ENCODE measurements at regions not wholly inside any gene's neighbourhood (a gene's known extent, or its start where the extent isn't known, plus 50 kb on each side); places are given as distances from the start of the nearest gene placed in this dataset.

GRCh38 chr2:12211326-12212175 is 465.1 kb downstream of the LPIN1 start:
- no peak overlapping the region for H3K9ac ChIP-seq (replicated peaks; ENCODE audit: extremely low read depth, insufficient read depth, low read length)
- ChIA-PET CTCF (no interaction called here), POLR2A (no interaction called here)
- peaks cover 4% of the 10 kb centered on the region for H3K4me1 ChIP-seq (ENCODE audit: control insufficient read depth, extremely low read depth, insufficient read depth, low read length)
- H4K20me1 ChIP-seq (replicated peaks; ENCODE audit: control insufficient read depth, extremely low read depth, insufficient read depth, low read length), result no peaks in the 10 kb centered on the region
- H3K27me3 ChIP-seq (ENCODE audit: control insufficient read depth in 2 of 2, insufficient read depth in 2 of 2, low read length in 2 of 2), result no peaks in the 10 kb centered on the region
- TF ChIP-seq EZH2 (IDR thresholded peaks at IDR 0.05; ENCODE audit: borderline replicate concordance, low read depth, low read length, severe bottlenecking) (no peak), MYC (IDR thresholded peaks at IDR 0.05; ENCODE audit: low read depth, low read length) (no peak), FOS (IDR thresholded peaks at IDR 0.05; ENCODE audit: borderline replicate concordance, insufficient read depth, low read length) (no peak), JUN (IDR thresholded peaks at IDR 0.05; ENCODE audit: borderline replicate concordance, insufficient read depth, insufficient read length, low read depth) (no peak), POLR2A (IDR thresholded peaks at IDR 0.05; ENCODE audit: low read depth, low read length) (no peak), MAX (IDR thresholded peaks at IDR 0.05; ENCODE audit: insufficient read depth, insufficient read length) (no peak), CTCF (IDR thresholded peaks at IDR 0.05; ENCODE audit: extremely low read depth in 1 of 2, insufficient read depth in 1 of 2, low read depth in 1 of 2, low read length in 2 of 2) (no peak), GATA2 (IDR thresholded peaks at IDR 0.05; ENCODE audit: insufficient read depth, insufficient read length, low read depth, low read length) (no peak), POLR2AphosphoS5 (IDR thresholded peaks at IDR 0.05; ENCODE audit: insufficient read depth, low read depth, low read length) (no peak)
- no peaks in the 10 kb centered on the region for H3K79me2 ChIP-seq (ENCODE audit: control insufficient read depth, insufficient read depth, low read length)
- H2AFZ ChIP-seq (ENCODE audit: low read depth, low read length), result no peak overlapping the region
- no peak overlapping the region for H3K4me2 ChIP-seq (ENCODE audit: insufficient read depth, low read length)
- no peaks in the 10 kb centered on the region for H3K9me3 ChIP-seq (replicated peaks; ENCODE audit: control insufficient read depth, insufficient read depth, low read length)
- DNase-seq (ENCODE audit: low read depth, low spot score), result no peak
- no peaks in the 10 kb centered on the region for H3K9me1 ChIP-seq (replicated peaks; ENCODE audit: control insufficient read depth, extremely low read depth, insufficient read depth, low read length)
- no peak overlapping the region for H3K27ac ChIP-seq (ENCODE audit: insufficient read depth, low read depth, low read length)
- H3K4me3 ChIP-seq (replicated peaks in 1 of 3; ENCODE audit: insufficient read depth in 1 of 3, low read depth in 1 of 3, low read length in 3 of 3), result no peak overlapping the region
- dilution Hi-C loops (cut with MboI; ENCODE audit: extremely low pct_ligation_motif_present, low sequenced_read_pairs) (no loop called here), intact Hi-C loops (cut with micrococcal nuclease) (no loop called here)
- FAIRE-seq, result no peak
- H3K36me3 ChIP-seq (ENCODE audit: control insufficient read depth in 2 of 2, extremely low read depth in 1 of 2, insufficient read depth in 2 of 2, low read length in 2 of 2), result no peaks in the 10 kb centered on the region
- no TSS peak for BruUV-seq (replicated peaks)

Measured in endothelial cell of umbilical vein (primary cell).